Endothelial cell of umbilical vein (primary cell): ENCODE measurements at regions not wholly inside any gene's neighbourhood (a gene's known extent, or its start where the extent isn't known, plus 50 kb on each side); places are given as distances from the start of the nearest gene placed in this dataset.

ENCODE experiments used
- BruUV-seq: library from RNA; stranded (reverse); fragments of 400-500 nt; replicated peaks from 2 replicates; lab custom pipeline; 2021; lab: Mats Ljungman, UMichigan
- CTCF ChIA-PET: fragments of 300-600, 350-600 bp; sonication (Branson Sonifier 250); formaldehyde crosslinking; loops from one replicate; lab custom pipeline; 2021; ENCODE audit warnings: antibody characterized with exemption, inconsistent platforms; lab: Charles Lee
- POLR2A ChIA-PET: fragments of 300-600, 350-600 bp; sonication (Branson Sonifier 250); formaldehyde crosslinking; loops from one replicate; lab custom pipeline; 2021; ENCODE audit warnings: antibody characterized with exemption, inconsistent platforms; lab: Charles Lee
- DNase-seq: peaks from one replicate; pipeline ENCODE4 v3.0.0-alpha.2; 2011; ENCODE audit warnings: low read depth, low spot score
- FAIRE-seq: peaks from 2 replicates; lab custom pipeline; 2011; peaks lifted over from hg19 to GRCh38; lab: Jason Lieb, UNC
- H2AFZ ChIP-seq: 2 replicates; pipeline ENCODE4 v1.6.0; 2012; ENCODE audit warnings: low read depth, low read length, control low read depth, inconsistent platforms
- H3K27ac ChIP-seq: 2 replicates; pipeline ENCODE4 v1.5.1; 2011; ENCODE audit warnings: low read depth, mild to moderate bottlenecking, control low read depth, low read length, moderate library complexity; ENCODE audit not compliant: insufficient read depth
- H3K27me3 ChIP-seq, 2 experiments: 2 replicates each; pipeline versions ENCODE4 v1.6.0 to v1.6.1; 2011; ENCODE audit warnings: low read length in 2 of 2, mixed read lengths in 1 of 2; ENCODE audit not compliant: control insufficient read depth in 2 of 2, insufficient read depth in 2 of 2
- H3K36me3 ChIP-seq, 2 experiments: 2 replicates in 1 of 2; 3 replicates in 1 of 2; pipeline ENCODE4 v1.5.1; 2011; ENCODE audit warnings: low read length in 2 of 2, mild to moderate bottlenecking in 1 of 2, moderate library complexity in 1 of 2; ENCODE audit not compliant: control insufficient read depth in 2 of 2, insufficient read depth in 2 of 2; ENCODE audit errors: extremely low read depth in 1 of 2
- H3K4me1 ChIP-seq: 3 replicates; pipeline ENCODE4 v1.5.1; 2011; ENCODE audit warnings: mild to moderate bottlenecking, low read length; ENCODE audit not compliant: control insufficient read depth, insufficient read depth; ENCODE audit errors: extremely low read depth
- H3K4me2 ChIP-seq: 2 replicates; pipeline ENCODE4 v1.6.1; 2011; ENCODE audit warnings: low read length, control low read depth, mixed read lengths; ENCODE audit not compliant: insufficient read depth
- H3K4me3 ChIP-seq, 3 experiments: fragments of 200-600 bp in 1 of 3; sonication (generic), shearing (Covaris generic) in 1 of 3; replicated peaks in 1 of 3; 2 replicates each; pipeline ENCODE4 v1.5.1; 2011 to 2016; ENCODE audit warnings: control low read depth in 3 of 3, low read length in 3 of 3, mild to moderate bottlenecking in 2 of 3, inconsistent platforms in 1 of 3, low read depth in 1 of 3, moderate library complexity in 1 of 3; ENCODE audit not compliant: insufficient read depth in 1 of 3
- H3K79me2 ChIP-seq: 2 replicates; pipeline ENCODE4 v1.6.0; 2012; ENCODE audit warnings: low read length, inconsistent platforms; ENCODE audit not compliant: control insufficient read depth, insufficient read depth
- H3K9ac ChIP-seq: replicated peaks from 2 replicates; pipeline ENCODE3; 2011; ENCODE audit warnings: low read length, control low read depth; ENCODE audit not compliant: insufficient read depth; ENCODE audit errors: extremely low read depth
- H3K9me1 ChIP-seq: replicated peaks from 3 replicates; pipeline ENCODE4 v1.6.0; 2011; ENCODE audit warnings: mild to moderate bottlenecking, low read length; ENCODE audit not compliant: control insufficient read depth, insufficient read depth; ENCODE audit errors: extremely low read depth
- H3K9me3 ChIP-seq: replicated peaks from 2 replicates; pipeline ENCODE4 v1.5.1; 2012; ENCODE audit warnings: low read length, inconsistent platforms; ENCODE audit not compliant: control insufficient read depth, insufficient read depth
- H4K20me1 ChIP-seq: replicated peaks from 2 replicates; pipeline ENCODE3; 2011; ENCODE audit warnings: mild to moderate bottlenecking, low read length; ENCODE audit not compliant: control insufficient read depth, insufficient read depth; ENCODE audit errors: extremely low read depth
- EZH2 ChIP-seq: IDR thresholded peaks from 2 replicates; pipeline ENCODE4 v1.6.1; 2012; ENCODE audit warnings: borderline replicate concordance, low read depth, mild to moderate bottlenecking, moderate library complexity, low read length, inconsistent platforms; ENCODE audit not compliant: severe bottlenecking
- FOS ChIP-seq: IDR thresholded peaks from 2 replicates; pipeline ENCODE4 v1.6.1; 2011; ENCODE audit warnings: mild to moderate bottlenecking, low read length, moderate library complexity, borderline replicate concordance; ENCODE audit not compliant: insufficient read depth
- GATA2 ChIP-seq: IDR thresholded peaks from 2 replicates; pipeline ENCODE4 v1.7.0; 2011; ENCODE audit warnings: low read depth, mild to moderate bottlenecking, moderate library complexity, mixed read lengths, low read length; ENCODE audit not compliant: insufficient read length, insufficient read depth
- JUN ChIP-seq: IDR thresholded peaks from 2 replicates; pipeline ENCODE4 v1.6.1; 2011; ENCODE audit warnings: borderline replicate concordance, low read depth; ENCODE audit not compliant: insufficient read length, insufficient read depth
- MYC ChIP-seq: IDR thresholded peaks from one replicate; pipeline ENCODE4 v1.6.1; 2011; ENCODE audit warnings: mild to moderate bottlenecking, low read depth, low read length
- POLR2A ChIP-seq: IDR thresholded peaks from 2 replicates; pipeline ENCODE4 v1.6.1; 2012; ENCODE audit warnings: low read depth, mild to moderate bottlenecking, control low read depth, low read length
- POLR2AphosphoS5 ChIP-seq: IDR thresholded peaks from 2 replicates; pipeline ENCODE4 v1.6.1; 2012; ENCODE audit warnings: low read depth, mild to moderate bottlenecking, control low read depth, low read length, moderate library complexity; ENCODE audit not compliant: insufficient read depth
- dilution Hi-C: fragments of 300-500 bp; cut with MboI; formaldehyde crosslinking; loops from one replicate; pipeline ENCODE4 v1.15.0; 2019; ENCODE audit warnings: low sequenced_read_pairs; ENCODE audit not compliant: extremely low pct_ligation_motif_present
- intact Hi-C: fragments of 100-400 bp; cut with micrococcal nuclease; formaldehyde crosslinking; loops from one replicate; pipeline ENCODE4 v1.10.0; 2022
- TF ChIP-seq, protein P1 (sequence below): IDR thresholded peaks from 2 replicates; pipeline ENCODE4 v1.6.1; 2011; ENCODE audit not compliant: insufficient read depth, insufficient read length
- TF ChIP-seq, protein P2 (sequence below), 2 donors: IDR thresholded peaks; 1 replicate in 1 of 2; 2 replicates in 1 of 2; pipeline ENCODE4 v1.5.1; 2011; ENCODE audit warnings: low read length in 2 of 2, mild to moderate bottlenecking in 2 of 2, moderate library complexity in 2 of 2, control low read depth in 1 of 2, inconsistent platforms in 1 of 2, low read depth in 1 of 2; ENCODE audit not compliant: insufficient read depth in 1 of 2; ENCODE audit errors: extremely low read depth in 1 of 2

DNA sequence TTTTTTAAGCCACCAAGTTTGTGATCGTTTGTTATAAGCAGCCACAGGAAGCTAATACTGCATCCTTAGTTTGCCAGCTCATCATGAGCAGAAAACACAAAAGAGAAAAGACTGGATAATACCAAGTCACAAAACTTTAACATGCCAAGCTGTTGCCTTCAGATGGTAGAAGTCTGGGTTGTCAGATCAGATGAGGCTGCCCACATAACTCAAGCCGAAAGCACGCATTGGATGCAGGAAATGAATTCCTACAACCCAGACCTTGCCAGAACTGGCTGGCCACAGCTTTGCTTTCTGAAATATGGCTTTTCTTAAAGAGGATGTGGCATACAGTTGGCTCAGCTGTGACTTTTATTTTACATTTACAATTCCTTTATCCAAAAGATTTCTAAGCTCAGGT is 118.3 kb upstream of the NEO1 start:
- no peaks in the 10 kb centered on the region for H3K4me1 ChIP-seq
- FAIRE-seq (no peak), DNase-seq (no peak)
- no peak overlapping the region for H3K4me2 ChIP-seq
- no peaks in the 10 kb centered on the region for H3K27me3 ChIP-seq
- no peaks in the 10 kb centered on the region for H3K9me3 ChIP-seq
- H3K36me3 ChIP-seq, result no peaks in the 10 kb centered on the region
- TF ChIP-seq, protein P1, sequence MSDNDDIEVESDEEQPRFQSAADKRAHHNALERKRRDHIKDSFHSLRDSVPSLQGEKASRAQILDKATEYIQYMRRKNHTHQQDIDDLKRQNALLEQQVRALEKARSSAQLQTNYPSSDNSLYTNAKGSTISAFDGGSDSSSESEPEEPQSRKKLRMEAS, result no peak
- TF ChIP-seq POLR2A (no peak), POLR2AphosphoS5 (no peak), MYC (no peak), JUN (no peak), GATA2 (no peak), EZH2 (no peak), FOS (no peak)
- TF ChIP-seq, protein P2, sequence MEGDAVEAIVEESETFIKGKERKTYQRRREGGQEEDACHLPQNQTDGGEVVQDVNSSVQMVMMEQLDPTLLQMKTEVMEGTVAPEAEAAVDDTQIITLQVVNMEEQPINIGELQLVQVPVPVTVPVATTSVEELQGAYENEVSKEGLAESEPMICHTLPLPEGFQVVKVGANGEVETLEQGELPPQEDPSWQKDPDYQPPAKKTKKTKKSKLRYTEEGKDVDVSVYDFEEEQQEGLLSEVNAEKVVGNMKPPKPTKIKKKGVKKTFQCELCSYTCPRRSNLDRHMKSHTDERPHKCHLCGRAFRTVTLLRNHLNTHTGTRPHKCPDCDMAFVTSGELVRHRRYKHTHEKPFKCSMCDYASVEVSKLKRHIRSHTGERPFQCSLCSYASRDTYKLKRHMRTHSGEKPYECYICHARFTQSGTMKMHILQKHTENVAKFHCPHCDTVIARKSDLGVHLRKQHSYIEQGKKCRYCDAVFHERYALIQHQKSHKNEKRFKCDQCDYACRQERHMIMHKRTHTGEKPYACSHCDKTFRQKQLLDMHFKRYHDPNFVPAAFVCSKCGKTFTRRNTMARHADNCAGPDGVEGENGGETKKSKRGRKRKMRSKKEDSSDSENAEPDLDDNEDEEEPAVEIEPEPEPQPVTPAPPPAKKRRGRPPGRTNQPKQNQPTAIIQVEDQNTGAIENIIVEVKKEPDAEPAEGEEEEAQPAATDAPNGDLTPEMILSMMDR (IDR thresholded peaks at IDR 0.05; ENCODE audit: extremely low read depth in 1 of 2, insufficient read depth in 1 of 2, low read depth in 1 of 2, low read length in 2 of 2), result no peak
- no peak overlapping the region for H3K27ac ChIP-seq
- CTCF ChIA-PET, result no interaction called here
- H3K4me3 ChIP-seq, result no peak overlapping the region
- H3K9ac ChIP-seq, result no peak overlapping the region
- no peaks in the 10 kb centered on the region for H4K20me1 ChIP-seq
- dilution Hi-C loops (no loop called here), intact Hi-C loops (no loop called here)
- H3K79me2 ChIP-seq, result no peaks in the 10 kb centered on the region
- no peak overlapping the region for H2AFZ ChIP-seq
- no TSS peak for BruUV-seq
- no peaks in the 10 kb centered on the region for H3K9me1 ChIP-seq
- POLR2A ChIA-PET, result no interaction called here
